ENCODE measurements at regions not wholly inside any gene's neighbourhood (a gene's known extent, or its start where the extent isn't known, plus 50 kb on each side); places are given as distances from the start of the nearest gene placed in this dataset.

DNA sequence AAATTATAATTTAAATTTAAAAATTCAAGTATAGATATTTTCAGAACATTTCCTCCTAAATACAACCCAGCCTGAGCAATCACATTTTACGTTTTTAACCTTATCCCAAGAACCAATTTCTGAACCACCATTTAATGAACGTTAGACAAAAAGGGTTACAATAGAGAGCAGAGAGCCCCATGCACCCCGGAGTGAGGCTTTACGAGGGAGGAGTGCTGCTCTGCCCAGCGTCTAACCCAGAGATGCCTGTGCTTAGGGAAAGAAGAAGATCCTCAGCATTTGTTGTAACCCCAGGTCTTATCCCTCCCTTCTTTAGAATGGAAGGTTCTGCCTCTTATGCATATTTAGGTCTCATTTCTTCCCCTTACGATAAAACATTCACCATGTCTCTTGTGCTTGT is 169.1 kb downstream of the ICE1 start:
- TF ChIP-seq POLR2A (IDR thresholded peaks at IDR 0.05): no peak
- TF ChIP-seq, protein P1, sequence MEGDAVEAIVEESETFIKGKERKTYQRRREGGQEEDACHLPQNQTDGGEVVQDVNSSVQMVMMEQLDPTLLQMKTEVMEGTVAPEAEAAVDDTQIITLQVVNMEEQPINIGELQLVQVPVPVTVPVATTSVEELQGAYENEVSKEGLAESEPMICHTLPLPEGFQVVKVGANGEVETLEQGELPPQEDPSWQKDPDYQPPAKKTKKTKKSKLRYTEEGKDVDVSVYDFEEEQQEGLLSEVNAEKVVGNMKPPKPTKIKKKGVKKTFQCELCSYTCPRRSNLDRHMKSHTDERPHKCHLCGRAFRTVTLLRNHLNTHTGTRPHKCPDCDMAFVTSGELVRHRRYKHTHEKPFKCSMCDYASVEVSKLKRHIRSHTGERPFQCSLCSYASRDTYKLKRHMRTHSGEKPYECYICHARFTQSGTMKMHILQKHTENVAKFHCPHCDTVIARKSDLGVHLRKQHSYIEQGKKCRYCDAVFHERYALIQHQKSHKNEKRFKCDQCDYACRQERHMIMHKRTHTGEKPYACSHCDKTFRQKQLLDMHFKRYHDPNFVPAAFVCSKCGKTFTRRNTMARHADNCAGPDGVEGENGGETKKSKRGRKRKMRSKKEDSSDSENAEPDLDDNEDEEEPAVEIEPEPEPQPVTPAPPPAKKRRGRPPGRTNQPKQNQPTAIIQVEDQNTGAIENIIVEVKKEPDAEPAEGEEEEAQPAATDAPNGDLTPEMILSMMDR (IDR thresholded peaks at IDR 0.05): no peak

Measured in thyroid gland (tissue), 4 donors.